ENCODE measurements at regions not wholly inside any gene's neighbourhood (a gene's known extent, or its start where the extent isn't known, plus 50 kb on each side); places are given as distances from the start of the nearest gene placed in this dataset.

DNA sequence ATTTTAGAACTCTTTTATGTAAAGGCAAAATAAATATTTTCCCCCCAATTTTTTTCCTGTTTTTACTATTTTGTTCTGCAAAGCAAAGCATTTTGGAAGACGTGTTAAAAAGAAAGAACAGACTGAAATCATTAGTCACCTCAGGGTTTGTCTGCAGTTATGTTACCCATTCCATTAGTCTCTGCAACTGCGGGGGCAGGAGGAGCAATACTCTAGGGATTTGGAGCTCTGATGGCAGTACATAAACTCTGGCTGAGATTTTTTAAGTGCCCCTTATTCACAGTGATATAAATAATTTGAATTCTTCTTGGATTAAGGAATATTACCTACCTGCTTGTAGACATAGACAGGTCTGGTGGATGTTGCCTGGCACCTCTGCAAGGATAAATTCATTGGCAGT, 88.0 kb upstream of the CELF4 start:
- TF ChIP-seq, protein P1, sequence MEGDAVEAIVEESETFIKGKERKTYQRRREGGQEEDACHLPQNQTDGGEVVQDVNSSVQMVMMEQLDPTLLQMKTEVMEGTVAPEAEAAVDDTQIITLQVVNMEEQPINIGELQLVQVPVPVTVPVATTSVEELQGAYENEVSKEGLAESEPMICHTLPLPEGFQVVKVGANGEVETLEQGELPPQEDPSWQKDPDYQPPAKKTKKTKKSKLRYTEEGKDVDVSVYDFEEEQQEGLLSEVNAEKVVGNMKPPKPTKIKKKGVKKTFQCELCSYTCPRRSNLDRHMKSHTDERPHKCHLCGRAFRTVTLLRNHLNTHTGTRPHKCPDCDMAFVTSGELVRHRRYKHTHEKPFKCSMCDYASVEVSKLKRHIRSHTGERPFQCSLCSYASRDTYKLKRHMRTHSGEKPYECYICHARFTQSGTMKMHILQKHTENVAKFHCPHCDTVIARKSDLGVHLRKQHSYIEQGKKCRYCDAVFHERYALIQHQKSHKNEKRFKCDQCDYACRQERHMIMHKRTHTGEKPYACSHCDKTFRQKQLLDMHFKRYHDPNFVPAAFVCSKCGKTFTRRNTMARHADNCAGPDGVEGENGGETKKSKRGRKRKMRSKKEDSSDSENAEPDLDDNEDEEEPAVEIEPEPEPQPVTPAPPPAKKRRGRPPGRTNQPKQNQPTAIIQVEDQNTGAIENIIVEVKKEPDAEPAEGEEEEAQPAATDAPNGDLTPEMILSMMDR (IDR thresholded peaks at IDR 0.05) = no peak
- no peak for TF ChIP-seq POLR2A (IDR thresholded peaks at IDR 0.05)
